ENCODE measurements at regions not wholly inside any gene's neighbourhood (a gene's known extent, or its start where the extent isn't known, plus 50 kb on each side); places are given as distances from the start of the nearest gene placed in this dataset.

GRCh38 chr13:99842405-99842804 lies 129.2 kb downstream of the ZIC5 start:
- no peak for TF ChIP-seq EZH2 (IDR thresholded peaks at IDR 0.05; ENCODE audit: low read length)
- TF ChIP-seq, protein P1, sequence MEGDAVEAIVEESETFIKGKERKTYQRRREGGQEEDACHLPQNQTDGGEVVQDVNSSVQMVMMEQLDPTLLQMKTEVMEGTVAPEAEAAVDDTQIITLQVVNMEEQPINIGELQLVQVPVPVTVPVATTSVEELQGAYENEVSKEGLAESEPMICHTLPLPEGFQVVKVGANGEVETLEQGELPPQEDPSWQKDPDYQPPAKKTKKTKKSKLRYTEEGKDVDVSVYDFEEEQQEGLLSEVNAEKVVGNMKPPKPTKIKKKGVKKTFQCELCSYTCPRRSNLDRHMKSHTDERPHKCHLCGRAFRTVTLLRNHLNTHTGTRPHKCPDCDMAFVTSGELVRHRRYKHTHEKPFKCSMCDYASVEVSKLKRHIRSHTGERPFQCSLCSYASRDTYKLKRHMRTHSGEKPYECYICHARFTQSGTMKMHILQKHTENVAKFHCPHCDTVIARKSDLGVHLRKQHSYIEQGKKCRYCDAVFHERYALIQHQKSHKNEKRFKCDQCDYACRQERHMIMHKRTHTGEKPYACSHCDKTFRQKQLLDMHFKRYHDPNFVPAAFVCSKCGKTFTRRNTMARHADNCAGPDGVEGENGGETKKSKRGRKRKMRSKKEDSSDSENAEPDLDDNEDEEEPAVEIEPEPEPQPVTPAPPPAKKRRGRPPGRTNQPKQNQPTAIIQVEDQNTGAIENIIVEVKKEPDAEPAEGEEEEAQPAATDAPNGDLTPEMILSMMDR (optimal IDR thresholded peaks at IDR 0.05 in 1 of 3, IDR thresholded peaks at IDR 0.05 in 1 of 3, conservative IDR thresholded peaks at IDR 0.05 in 1 of 3; ENCODE audit: extremely low read depth in 1 of 3, insufficient read depth in 2 of 3, low read length in 3 of 3) = no peak
